ENCODE measurements at regions not wholly inside any gene's neighbourhood (a gene's known extent, or its start where the extent isn't known, plus 50 kb on each side); places are given as distances from the start of the nearest gene placed in this dataset.
A peak's percentile ranks its signal among the peaks of the same experiment; 100 is the strongest.
"Not testable (repeated sequence)": the region's sequence is repeated elsewhere in the genome, so short reads cannot be mapped to it uniquely, and the experiment has no call there.

DNA sequence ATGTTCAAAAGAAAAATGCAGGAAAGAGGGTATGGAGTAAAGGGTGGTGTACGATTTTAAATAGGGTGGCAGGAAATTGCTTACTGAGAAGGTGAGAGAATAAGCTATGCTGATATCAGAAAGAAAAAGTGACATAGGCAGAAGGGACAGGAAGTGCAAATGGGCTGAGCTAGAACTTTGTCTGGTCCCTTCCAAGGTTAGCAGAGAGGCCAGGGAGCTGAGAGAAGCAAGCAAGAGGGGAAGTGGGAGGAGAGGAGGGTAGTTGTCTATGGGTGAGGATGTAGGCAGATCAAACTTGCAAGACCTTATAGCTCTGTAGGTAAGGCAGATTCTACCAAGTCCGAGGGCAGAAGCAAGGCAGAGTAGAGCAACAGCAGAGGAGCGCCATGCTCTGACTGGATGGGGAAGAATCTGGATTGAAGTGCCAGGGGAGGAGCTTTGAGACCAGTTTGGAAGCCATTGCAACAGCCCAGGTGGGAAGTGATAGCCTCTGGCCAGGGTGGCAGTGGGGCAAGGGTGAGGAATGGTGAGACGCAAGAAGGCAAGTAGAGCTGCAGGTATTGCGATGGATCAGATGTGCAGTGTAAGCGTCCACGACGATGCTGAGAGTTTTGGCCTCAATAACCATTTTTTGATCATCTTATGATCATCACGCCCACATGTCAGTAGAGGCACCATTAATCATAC is 134.4 kb upstream of the APCDD1 start:
- DNase-seq = no peak

DNA sequence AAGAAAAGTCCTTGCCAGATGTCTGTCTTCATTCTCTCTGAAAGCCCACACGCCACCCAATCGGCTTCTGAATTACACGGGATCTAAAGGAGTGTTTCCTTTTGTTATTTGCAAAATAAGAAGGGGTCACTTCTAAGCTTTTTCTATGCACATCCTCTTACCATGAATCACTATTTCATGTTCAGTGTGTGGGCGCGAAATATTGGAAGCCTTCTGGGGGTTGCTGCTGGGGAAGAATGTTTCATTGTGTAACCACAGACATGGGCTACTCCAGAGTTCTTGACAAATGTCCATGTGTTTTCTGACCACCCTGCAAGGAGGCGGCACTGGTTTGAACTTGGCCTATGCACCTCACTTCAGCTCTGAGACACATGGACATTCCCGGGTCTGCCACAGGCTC is 133.6 kb upstream of the APCDD1 start:
- no peak for DNase-seq

DNA sequence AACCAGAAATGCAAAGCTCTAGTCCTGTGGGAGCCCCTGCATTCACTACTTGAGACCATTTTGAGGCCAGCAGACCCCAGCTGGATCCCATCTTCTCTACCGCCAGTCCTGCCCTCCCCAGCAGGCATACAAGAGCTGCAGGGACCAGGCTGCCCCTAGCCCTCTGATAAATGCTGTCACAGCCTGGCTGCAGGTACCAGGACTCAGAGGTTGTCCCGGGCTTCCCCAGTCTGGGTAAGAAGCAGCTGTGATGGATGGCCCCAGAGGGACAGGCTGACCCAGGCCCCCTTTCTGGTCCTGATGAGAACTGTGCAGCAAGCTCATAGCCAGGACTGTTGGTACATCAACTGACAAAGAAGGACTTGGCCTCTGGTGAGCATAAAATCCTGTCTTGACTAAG is 132.9 kb upstream of the APCDD1 start:
- no peak for DNase-seq

- no peak for DNase-seq
These were observed 132.4 kb upstream of the APCDD1 start for GRCh38 chr18:10322004-10322403.

DNA sequence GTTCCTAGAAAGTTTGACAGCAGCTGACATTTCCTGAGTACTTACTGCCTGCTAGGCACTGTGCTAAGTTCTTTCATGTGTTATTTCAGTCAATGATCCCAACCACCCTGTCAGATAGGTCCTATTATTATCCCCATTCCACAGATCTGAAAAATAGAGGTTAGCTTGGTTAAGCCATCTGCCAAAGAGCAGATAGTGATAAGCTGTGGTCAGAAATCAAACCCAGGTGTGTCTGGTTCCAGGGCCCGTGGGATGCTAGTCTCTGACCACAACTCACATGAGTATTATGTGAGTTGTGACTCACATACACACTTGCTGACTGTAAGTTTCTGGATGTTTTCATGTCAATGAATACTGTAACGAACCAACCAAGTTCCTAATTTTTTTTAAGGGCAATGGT is 132.0 kb upstream of the APCDD1 start:
- no peak for DNase-seq

DNA sequence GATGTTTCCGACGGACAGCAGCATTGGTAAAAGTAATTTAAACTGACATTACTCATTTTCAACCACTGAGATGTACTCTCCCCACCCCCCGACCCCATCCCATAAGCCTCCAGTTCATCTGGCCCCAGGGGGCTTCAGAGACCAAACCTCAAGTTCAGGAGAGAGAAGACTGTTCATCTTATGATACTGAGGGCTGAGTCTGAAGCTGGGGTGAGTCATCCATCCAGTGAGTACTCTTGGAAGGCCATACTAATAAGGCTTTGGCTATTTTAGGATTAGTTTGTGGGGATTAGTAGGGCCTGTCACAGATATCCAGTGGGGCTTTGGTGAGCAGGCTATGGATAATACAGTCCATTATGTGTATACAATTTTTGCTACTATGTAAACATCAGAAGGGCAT is 125.3 kb upstream of the APCDD1 start:
- no peak for DNase-seq

GRCh38 chr18:10330428-10330827 is 124.0 kb upstream of the APCDD1 start:
- DNase-seq = no peak

DNA sequence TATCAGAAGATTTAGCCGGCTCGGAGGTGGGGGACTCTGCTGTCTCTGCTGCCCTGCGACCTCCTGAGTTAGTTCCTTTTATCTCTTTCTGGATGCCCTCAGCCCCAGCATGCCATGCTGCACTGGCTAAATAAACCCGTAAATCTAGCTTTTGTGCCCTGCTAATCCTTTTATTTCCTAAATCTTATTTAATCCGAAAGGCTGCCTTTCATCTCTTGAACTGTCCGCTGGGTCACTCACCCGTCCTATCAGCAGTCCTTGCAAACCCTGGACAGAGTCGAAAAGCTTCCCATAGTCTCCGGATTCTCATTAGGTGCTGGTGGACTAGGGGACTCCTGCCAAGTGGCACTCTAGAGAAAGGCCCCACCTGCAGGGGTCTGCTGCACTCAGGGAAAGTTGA is 122.0 kb upstream of the APCDD1 start:
- DNase-seq = no peak

- DNase-seq = no peak
These were observed 117.6 kb upstream of the APCDD1 start for GRCh38 chr18:10336749-10337350.

DNA sequence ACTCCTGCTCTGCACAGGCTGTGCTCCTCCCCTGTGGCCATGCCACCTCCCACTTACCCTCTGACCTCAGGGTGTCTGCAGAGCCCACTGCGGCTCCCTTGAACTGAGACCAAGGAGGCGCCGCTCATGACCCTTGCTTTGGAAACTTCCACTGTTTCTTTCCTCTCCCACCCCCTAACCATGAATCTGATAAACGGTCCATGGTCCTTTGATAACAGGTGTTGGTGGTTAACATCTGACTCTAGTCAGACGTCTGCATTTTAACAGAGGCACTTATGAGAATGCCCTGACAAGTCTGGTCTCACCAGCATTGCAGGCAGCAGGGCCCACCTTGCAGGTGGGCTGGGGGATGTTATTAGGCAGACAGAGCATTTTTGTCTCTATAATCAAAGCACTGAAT is 113.6 kb upstream of the APCDD1 start:
- DNase-seq = no peak

- no peak for DNase-seq
These were observed 110.7 kb upstream of the APCDD1 start for GRCh38 chr18:10343778-10344177.

- no peak for DNase-seq
These were observed 107.6 kb upstream of the APCDD1 start for GRCh38 chr18:10346749-10347415.

GRCh38 chr18:10349561-10349960 is 104.9 kb upstream of the APCDD1 start:
- no peak for DNase-seq

- no peak for DNase-seq
These were observed 103.8 kb upstream of the APCDD1 start for GRCh38 chr18:10350661-10351060.

DNA sequence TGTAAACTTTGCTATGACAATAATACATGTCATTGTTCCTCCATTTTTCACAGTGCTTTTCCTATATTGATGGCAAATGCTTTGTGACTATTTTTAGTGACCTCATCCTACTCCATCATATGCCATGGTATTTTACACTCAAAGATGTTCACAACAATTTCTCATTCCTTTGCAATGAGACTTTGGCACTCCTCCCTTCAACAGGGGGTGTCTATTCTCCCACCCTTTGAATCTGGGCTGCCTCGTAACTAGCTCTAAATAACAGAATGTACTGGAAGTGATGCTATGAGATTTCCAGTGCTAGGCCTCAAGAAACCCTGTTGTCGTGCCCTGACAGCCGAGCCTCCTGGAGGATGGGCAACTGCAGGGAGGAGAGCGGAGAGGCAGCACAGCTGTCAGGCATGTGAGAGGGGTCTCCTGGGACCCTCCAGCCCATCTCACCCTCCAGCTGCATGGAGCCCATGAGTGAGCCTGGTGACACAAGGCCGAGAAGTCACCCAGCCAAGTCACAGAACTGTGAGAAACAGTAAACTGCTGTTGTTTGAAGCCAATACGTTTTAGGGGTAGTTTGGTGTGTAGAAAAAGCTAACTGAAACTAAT is 103.1 kb upstream of the APCDD1 start:
- DNase-seq = peak; percentile 11

DNA sequence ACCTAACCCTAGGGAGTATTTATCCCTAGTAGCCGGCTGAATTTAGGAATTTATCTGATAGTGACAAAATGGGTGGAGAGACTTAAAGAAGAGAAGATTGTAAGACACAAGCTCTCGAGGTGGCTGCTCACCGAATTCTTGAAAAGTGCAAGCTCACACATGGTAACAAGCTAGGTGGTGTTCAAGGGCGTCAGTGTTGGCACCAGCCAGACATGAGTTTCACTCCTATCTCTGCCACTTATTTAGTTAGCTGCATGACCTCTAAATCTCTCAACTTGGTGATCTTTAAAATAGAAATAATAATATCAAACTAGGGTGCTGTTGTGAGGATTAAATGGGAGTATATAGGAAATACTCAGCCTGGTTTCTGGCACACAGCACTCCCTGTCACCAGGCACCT is 102.6 kb upstream of the APCDD1 start:
- DNase-seq = no peak

- DNase-seq = no peak
These were observed 101.8 kb upstream of the APCDD1 start for GRCh38 chr18:10352671-10353070.

GRCh38 chr18:10353791-10354190 is 100.6 kb upstream of the APCDD1 start:
- DNase-seq = no peak

DNA sequence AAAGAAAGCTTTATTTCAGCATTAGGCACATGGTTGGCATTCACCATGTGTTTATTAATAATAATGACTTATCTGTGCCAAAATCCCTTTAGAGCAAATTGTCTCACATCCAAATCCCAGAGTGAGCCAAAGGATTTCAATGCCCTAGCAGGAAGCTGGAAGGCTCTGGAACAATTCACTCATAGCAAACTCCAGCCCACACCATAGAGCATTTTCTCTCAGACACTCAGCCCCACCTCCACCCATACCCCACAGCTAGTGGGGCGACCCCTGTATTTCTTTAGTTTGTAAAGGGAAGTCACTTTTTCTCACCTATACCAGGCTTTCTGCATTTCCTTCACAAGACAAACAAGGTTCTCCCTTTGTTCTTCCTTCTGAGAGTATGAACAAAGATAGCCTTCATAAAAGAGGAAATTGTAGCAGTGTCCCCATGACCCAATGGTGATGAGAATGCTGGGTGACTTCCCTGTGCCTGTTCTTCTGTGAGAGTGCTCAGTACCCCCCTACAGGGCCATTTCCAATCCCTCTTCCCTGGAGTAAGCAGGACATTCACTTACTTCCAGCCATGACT is 100.1 kb upstream of the APCDD1 start:
- no peak for DNase-seq

DNA sequence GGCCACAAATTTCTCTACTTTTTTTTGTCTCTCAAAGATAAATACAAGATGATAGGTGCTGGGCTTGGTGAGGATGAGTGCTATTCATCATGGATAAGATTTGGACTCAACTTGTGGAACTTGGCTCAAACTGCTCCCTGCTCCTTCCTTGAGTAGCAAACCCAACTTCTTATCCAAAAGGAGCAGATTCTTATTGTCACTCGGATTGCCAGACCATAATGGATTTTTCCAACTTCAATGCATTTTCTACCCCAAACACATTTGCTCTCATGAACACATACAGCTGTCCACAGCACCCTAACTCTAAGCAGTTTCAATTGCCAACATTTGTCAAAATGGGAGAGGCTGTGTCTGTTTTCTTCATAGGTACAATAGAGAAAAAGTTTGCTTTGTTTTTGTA is 99.5 kb upstream of the APCDD1 start:
- no peak for DNase-seq

DNA sequence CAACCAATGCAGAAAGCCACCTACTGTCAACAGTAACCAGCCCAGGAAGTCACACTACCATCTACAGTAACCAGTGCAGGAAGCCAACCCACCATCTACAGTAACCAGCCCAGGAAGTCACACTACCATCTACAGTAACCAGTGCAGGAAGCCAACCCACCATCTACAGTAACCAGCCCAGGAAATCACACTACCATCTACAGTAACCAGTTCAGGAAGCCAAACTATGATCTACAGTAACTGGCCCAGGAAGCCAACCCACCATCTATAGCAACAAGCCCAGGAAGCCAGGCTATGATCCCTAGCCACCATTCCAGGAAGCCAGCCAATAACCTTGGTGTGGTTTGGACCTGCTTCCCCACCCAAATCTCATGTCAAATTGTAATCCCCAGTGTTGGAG is 97.4 kb upstream of the APCDD1 start:
- not testable (repeated sequence) for DNase-seq

DNA sequence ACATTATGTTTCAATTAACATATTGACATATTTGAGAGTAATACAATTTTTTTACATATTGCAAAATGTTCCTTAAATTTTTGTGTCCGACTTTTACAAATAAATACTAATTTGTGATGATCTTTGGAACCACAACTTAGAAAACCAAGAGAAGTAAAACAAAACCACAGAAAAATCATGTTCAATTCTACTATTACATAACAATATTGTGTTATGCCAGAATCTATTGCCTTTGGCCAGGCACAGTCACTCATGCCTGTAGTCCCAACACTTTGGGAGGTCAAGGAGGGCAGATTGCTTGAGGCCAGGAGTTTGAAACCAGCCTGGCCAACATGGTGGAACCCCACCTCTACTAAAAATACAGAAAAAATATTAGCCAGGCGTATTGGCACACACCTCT is 92.8 kb upstream of the APCDD1 start:
- no peak for DNase-seq

GRCh38 chr18:10365021-10365500 is 89.4 kb upstream of the APCDD1 start:
- DNase-seq = peak; percentile 21

DNA sequence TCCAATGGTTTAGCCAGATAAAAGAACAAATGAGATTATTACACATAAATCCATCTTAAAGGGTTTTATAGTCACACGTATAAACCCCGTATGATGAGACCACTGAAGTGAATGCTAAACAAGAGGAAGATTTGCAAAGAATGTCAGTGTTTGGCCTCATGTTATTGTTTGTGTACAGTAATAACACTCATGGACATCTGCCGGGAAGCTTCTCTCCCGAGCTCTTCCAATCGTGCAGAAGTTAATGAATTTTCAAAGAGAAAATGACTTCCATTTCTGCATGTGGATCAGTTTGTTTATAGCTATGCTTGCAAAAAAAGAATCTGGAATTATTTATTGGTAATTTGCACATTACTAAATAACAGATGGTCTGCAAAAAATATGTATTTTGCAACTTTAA is 88.5 kb upstream of the APCDD1 start:
- DNase-seq = peak; percentile 3

Data from NCI-H2171 (cell line).